ENCODE measurements at regions not wholly inside any gene's neighbourhood (a gene's known extent, or its start where the extent isn't known, plus 50 kb on each side); places are given as distances from the start of the nearest gene placed in this dataset.

DNA sequence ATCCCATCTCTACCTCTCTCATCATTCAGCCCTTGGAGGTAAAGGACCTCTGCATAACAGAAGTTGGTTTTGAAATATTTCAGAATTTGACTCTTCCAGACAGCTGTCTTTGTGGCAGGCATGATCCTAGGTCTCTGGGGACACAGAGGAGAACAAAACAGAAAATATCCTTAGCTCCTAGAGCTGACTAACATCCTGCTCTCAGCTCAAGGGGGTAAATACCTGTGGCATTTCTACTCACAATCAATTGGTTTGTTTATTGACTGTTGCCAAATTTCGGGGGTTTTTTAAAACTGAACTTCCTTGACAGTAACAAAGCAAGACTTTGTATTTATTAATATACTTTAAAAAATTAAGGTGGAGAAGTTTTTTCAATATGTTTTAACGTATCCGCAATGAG lies 78.8 kb downstream of the EOMES start:
- Histone ChIP-seq H4K8ac (ENCODE audit: extremely low read depth, insufficient read depth, low read length) (no peak overlapping the region), H3K4ac (replicated peaks; ENCODE audit: insufficient read length, low read depth, low read length) (no peak overlapping the region), H3K23ac (ENCODE audit: insufficient read length) (no peak overlapping the region), H4K91ac (replicated peaks; ENCODE audit: insufficient read length, low read length) (no peak overlapping the region), H4K20me1 (replicated peaks in 1 of 2; ENCODE audit: control insufficient read depth in 1 of 2, insufficient read depth in 2 of 2, low read length in 2 of 2) (no peaks in the 10 kb centered on the region), H3K27ac (ENCODE audit: low read depth, low read length) (no peak overlapping the region), H3K36me3 (ENCODE audit: control insufficient read depth in 2 of 4, insufficient read depth in 4 of 4, low read length in 3 of 4) (no peaks in the 10 kb centered on the region), H3K23me2 (ENCODE audit: low read depth, low read length) (no peaks in the 10 kb centered on the region), H2BK15ac (ENCODE audit: low read length) (no peak overlapping the region), H3K9ac (replicated peaks in 1 of 4; ENCODE audit: extremely low read depth in 1 of 4, low read depth in 3 of 4, low read length in 3 of 4) (no peak overlapping the region), H2BK12ac (ENCODE audit: low read depth, low read length) (no peak overlapping the region), H3K79me1 (ENCODE audit: low read depth, low read length) (no peaks in the 10 kb centered on the region), H2BK5ac (ENCODE audit: low read depth, low read length) (no peak overlapping the region), H2AFZ (ENCODE audit: low read length) (0 out of 2 replicates have a peak overlapping the region, but pooled peaks have one; percentile 9), H3K4me1 (replicated peaks in 1 of 4; ENCODE audit: control insufficient read depth in 3 of 4, insufficient read depth in 4 of 4, low read length in 3 of 4) (no peaks in the 10 kb centered on the region), H3K18ac (ENCODE audit: extremely low read depth, low read length) (no peak overlapping the region), H3K4me3 (ENCODE audit: extremely low read depth in 1 of 4, insufficient read depth in 2 of 4, low read depth in 3 of 4, low read length in 4 of 4) (no peak overlapping the region), H3K56ac (replicated peaks; ENCODE audit: insufficient read length, low read depth, low read length) (no peak overlapping the region), H3K27me3 (replicated peaks in 1 of 4; ENCODE audit: control insufficient read depth in 3 of 4, extremely low read depth in 1 of 4, insufficient read depth in 3 of 4, low read length in 3 of 4) (no peaks in the 10 kb centered on the region), H2AK5ac (ENCODE audit: low read depth, low read length) (no peak overlapping the region), H3K14ac (ENCODE audit: insufficient read length) (no peak overlapping the region), H3K79me2 (ENCODE audit: control insufficient read depth in 1 of 2, insufficient read depth in 2 of 2, low read length in 2 of 2) (no peaks in the 10 kb centered on the region), H3K4me2 (ENCODE audit: insufficient read depth in 1 of 2, low read depth in 2 of 2, low read length in 2 of 2) (no peak overlapping the region), H4K5ac (ENCODE audit: insufficient read length, low read depth, low read length) (no peak overlapping the region), H3K9me3 (ENCODE audit: insufficient read depth in 2 of 2, low read depth in 1 of 2, low read length in 1 of 2) (no peaks in the 10 kb centered on the region), H2BK20ac (ENCODE audit: low read length) (no peak overlapping the region), H2BK120ac (replicated peaks; ENCODE audit: low read depth, low read length) (no peak overlapping the region)
- ChIA-PET CTCF (ENCODE audit: partially characterized antibody) (interaction anchor here (1.0 to 1.5 kb wide), 4 partner anchors 18 to 24 kb away, joined by 3 to 4 read pairs (median 3); no protein-coding TSS in a partner anchor), POLR2A (ENCODE audit: partially characterized antibody) (no interaction called here)
- FAIRE-seq (no peak), DNase-seq (ENCODE audit: low read depth in 1 of 2, low spot score in 2 of 2) (no peak)
- WGBS, 2 experiments (ENCODE audit: extremely low coverage in 1 of 2, insufficient coverage in 1 of 2, insufficient read length in 1 of 2, insufficient replicate concordance in 2 of 2, low coverage in 1 of 2, low lambda C conversion rate in 2 of 2, missing lambda C conversion rate in 1 of 2): 92% methylated on average over 3 of the region's 3 CpGs; no CpG with 5 or more reads in 1 of the 2 experiments
- TF ChIP-seq MAFK (IDR thresholded peaks at IDR 0.05; ENCODE audit: low read depth, low read length): no peak
- no peak for TF ChIP-seq BRCA1 (IDR thresholded peaks at IDR 0.05; ENCODE audit: low read depth, low read length)
- no peak for TF ChIP-seq TCF12 (IDR thresholded peaks at IDR 0.05; ENCODE audit: low read depth, low read length)
- TF ChIP-seq RXRA (IDR thresholded peaks at IDR 0.05; ENCODE audit: insufficient read depth, low read depth, low read length): no peak
- TF ChIP-seq FOSL1 (IDR thresholded peaks at IDR 0.05; ENCODE audit: insufficient read depth, low read depth, low read length): no peak
- TF ChIP-seq SIRT6 (IDR thresholded peaks at IDR 0.05; ENCODE audit: low read length): no peak
- TF ChIP-seq ASH2L (IDR thresholded peaks at IDR 0.05; ENCODE audit: low read length): no peak
- TF ChIP-seq GTF2F1 (IDR thresholded peaks at IDR 0.05; ENCODE audit: borderline replicate concordance, low read depth, low read length): no peak
- no peak for TF ChIP-seq RBBP5 (IDR thresholded peaks at IDR 0.05; ENCODE audit: borderline replicate concordance, low read depth, low read length)
- TF ChIP-seq EP300 (IDR thresholded peaks at IDR 0.05; ENCODE audit: borderline replicate concordance in 1 of 2, low read depth in 2 of 2, low read length in 2 of 2): no peak
- no peak for TF ChIP-seq JUND (IDR thresholded peaks at IDR 0.05; ENCODE audit: low read length)
- TF ChIP-seq, protein P1, sequence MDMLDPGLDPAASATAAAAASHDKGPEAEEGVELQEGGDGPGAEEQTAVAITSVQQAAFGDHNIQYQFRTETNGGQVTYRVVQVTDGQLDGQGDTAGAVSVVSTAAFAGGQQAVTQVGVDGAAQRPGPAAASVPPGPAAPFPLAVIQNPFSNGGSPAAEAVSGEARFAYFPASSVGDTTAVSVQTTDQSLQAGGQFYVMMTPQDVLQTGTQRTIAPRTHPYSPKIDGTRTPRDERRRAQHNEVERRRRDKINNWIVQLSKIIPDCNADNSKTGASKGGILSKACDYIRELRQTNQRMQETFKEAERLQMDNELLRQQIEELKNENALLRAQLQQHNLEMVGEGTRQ (IDR thresholded peaks at IDR 0.05; ENCODE audit: low read length): no peak

Data from H1 (cell line).